Activated T-cell treated with anti-CD3 and anti-CD28 coated beads, Interleukin-2, amount 50 U/mL, for 4 hours (primary cell): ENCODE measurements at regions not wholly inside any gene's neighbourhood (a gene's known extent, or its start where the extent isn't known, plus 50 kb on each side); places are given as distances from the start of the nearest gene placed in this dataset.
"Not testable (repeated sequence)": the region's sequence is repeated elsewhere in the genome, so short reads cannot be mapped to it uniquely, and the experiment has no call there.

Experiments used
- ATAC-seq, 2 donors: fragments of 200-7000 bp; cut with Tn5 transposase; one replicate each; pipeline ENCODE4 v1.10.0; 2021
- DNase-seq: peaks from one replicate; pipeline ENCODE4 v3.0.0-alpha.2; 2020
- H3K27me3 Mint-ChIP-seq: one replicate; pipeline ENCODE4 v1.8.0; 2021; ENCODE audit warnings: low read depth, mixed read lengths
- H3K36me3 Mint-ChIP-seq: one replicate; pipeline ENCODE4 v1.8.0; 2022; ENCODE audit warnings: mixed read lengths; ENCODE audit not compliant: insufficient read depth
- H3K4me1 Mint-ChIP-seq: one replicate; pipeline ENCODE4 v1.8.0; 2021; ENCODE audit warnings: low read depth, mixed read lengths
- H3K4me3 Mint-ChIP-seq: one replicate; pipeline ENCODE4 v1.8.0; 2021; ENCODE audit warnings: mild to moderate bottlenecking, moderate library complexity, mixed read lengths
- H3K9me3 Mint-ChIP-seq: one replicate; pipeline ENCODE4 v1.8.0; 2021; ENCODE audit warnings: mixed read lengths

DNA sequence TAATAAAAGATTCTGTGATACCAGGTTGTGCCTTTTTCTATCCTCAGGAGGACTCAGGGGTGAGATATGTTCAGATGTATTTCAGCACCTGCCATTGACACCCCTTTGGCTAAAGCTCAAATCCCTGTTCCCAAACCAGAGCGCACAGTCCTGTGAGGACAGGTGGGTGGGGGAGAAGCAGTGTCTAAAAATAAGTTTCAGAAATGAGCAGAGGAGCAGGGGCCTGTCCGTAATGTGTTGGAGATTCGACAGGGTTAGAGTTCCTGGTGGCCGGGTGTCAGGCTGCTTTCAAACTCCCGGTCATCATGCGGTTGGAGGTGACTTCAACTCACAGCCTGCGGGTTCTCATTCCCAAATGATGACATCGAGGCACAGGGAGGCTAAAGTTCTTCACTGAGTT, 211.5 kb downstream of the KLF6 start:
- ATAC-seq: no peak
- Mint-ChIP-seq H3K4me1 (no peaks in the 10 kb centered on the region), H3K9me3 (no peaks in the 10 kb centered on the region), H3K4me3 (no peak overlapping the region), H3K36me3 (no peaks in the 10 kb centered on the region), H3K27me3 (peaks cover 6% of the 10 kb centered on the region)
- DNase-seq: no peak

- Mint-ChIP-seq H3K4me3 (no peak overlapping the region), H3K9me3 (no peaks in the 10 kb centered on the region)
- DNase-seq: no peak
Measured at GRCh38 chr10:3571310-3571825, 213.6 kb downstream of the KLF6 start.

DNA sequence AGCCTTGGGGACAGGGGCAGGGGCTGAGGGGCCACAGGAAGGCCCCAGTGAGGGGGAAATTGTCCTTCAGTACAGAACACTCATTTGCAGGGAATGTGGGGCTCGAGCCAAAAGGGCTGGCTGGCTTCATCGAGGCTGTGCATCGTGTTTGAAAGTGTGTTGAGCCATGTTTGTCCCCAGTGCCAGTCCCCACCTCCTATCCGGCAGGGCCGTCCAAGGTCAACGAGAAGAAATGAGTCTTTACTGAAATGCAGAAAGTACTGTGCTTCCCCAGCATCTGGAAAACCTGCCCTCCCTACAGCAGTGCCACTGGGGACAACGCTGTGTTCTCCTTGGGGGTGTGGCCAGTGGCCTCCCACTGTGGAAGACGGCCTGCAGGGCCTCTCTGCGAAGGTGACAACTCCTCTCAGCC, 214.1 kb downstream of the KLF6 start:
- Mint-ChIP-seq H3K27me3 (peaks cover 6% of the 10 kb centered on the region), H3K4me1 (peaks cover 10% of the 10 kb centered on the region), H3K9me3 (no peaks in the 10 kb centered on the region), H3K4me3 (no peak overlapping the region), H3K36me3 (no peaks in the 10 kb centered on the region)
- ATAC-seq: no peak
- DNase-seq: no peak

More at GRCh38 chr10:3571310-3571825, 213.6 kb downstream of the KLF6 start:
- Mint-ChIP-seq H3K27me3 (peaks cover 6% of the 10 kb centered on the region), H3K4me1 (peaks cover 10% of the 10 kb centered on the region), H3K36me3 (no peaks in the 10 kb centered on the region)
- no peak for ATAC-seq

GRCh38 chr10:3570131-3570729, 214.8 kb downstream of the KLF6 start:
- H3K4me3 Mint-ChIP-seq: no peak overlapping the region
- ATAC-seq (no peak), DNase-seq (no peak)
- H3K4me1 Mint-ChIP-seq: peaks cover 10% of the 10 kb centered on the region
- H3K9me3 Mint-ChIP-seq: no peaks in the 10 kb centered on the region
- H3K36me3 Mint-ChIP-seq: no peaks in the 10 kb centered on the region
- peaks cover 6% of the 10 kb centered on the region for H3K27me3 Mint-ChIP-seq

- DNase-seq (no peak), ATAC-seq (no peak)
- Mint-ChIP-seq H3K4me1 (peaks cover 13% of the 10 kb centered on the region), H3K9me3 (no peaks in the 10 kb centered on the region), H3K36me3 (no peaks in the 10 kb centered on the region), H3K4me3 (no peak overlapping the region), H3K27me3 (peaks cover 6% of the 10 kb centered on the region)
Measured at GRCh38 chr10:3568983-3569382, 216.0 kb downstream of the KLF6 start.

GRCh38 chr10:3568392-3568791, 216.6 kb downstream of the KLF6 start:
- ATAC-seq: no peak
- H3K4me3 Mint-ChIP-seq: no peak overlapping the region
- no peak for DNase-seq
- H3K9me3 Mint-ChIP-seq: no peaks in the 10 kb centered on the region
- peaks cover 17% of the 10 kb centered on the region for H3K4me1 Mint-ChIP-seq
- no peaks in the 10 kb centered on the region for H3K36me3 Mint-ChIP-seq
- H3K27me3 Mint-ChIP-seq: peaks cover 5% of the 10 kb centered on the region

- H3K4me3 Mint-ChIP-seq: no peak overlapping the region
- peaks cover 20% of the 10 kb centered on the region for H3K4me1 Mint-ChIP-seq
- H3K27me3 Mint-ChIP-seq: peaks cover 4% of the 10 kb centered on the region
- H3K36me3 Mint-ChIP-seq: no peaks in the 10 kb centered on the region
- ATAC-seq (no peak), DNase-seq (no peak)
- H3K9me3 Mint-ChIP-seq: no peaks in the 10 kb centered on the region
Measured at GRCh38 chr10:3567291-3567963, 217.6 kb downstream of the KLF6 start.

- Mint-ChIP-seq H3K4me3 (no peak overlapping the region), H3K27me3 (peaks cover 4% of the 10 kb centered on the region), H3K36me3 (no peaks in the 10 kb centered on the region), H3K9me3 (no peaks in the 10 kb centered on the region), H3K4me1 (peaks cover 20% of the 10 kb centered on the region)
- no peak for ATAC-seq
- no peak for DNase-seq
Measured at GRCh38 chr10:3566627-3567026, 218.4 kb downstream of the KLF6 start.

DNA sequence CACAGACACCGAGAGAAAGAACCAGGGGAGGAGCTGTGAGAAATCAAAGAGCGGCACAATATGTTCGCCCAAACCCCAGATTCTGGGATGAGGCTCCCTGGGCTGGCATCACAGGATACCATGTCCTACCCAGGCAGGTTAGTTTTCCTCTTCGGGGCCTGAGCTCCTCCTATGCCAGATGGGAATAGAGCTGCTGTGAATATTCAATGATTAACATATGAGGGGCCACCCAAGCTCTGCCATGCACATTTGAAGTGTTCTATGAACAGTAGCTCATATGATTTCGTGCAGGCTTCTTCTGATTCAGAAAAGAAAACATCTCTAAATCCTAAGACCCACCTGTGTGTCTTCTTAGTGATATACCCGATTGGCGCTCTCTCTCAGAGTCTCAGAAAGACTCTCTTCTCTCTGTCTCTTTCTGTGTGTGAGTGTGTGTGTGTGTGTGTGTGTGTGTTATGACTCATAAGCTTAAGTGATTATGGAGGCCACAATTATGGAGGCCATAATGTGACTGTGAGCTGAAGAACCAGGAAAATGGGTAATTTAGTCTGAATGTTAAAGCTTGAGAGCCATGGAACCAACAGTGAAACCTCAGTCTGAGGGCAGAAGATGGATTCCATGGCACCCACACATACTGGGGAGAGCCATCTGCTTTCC, 220.5 kb downstream of the KLF6 start:
- ATAC-seq: no peak
- Mint-ChIP-seq H3K4me3 (no peak overlapping the region), H3K27me3 (no peaks in the 10 kb centered on the region), H3K9me3 (no peaks in the 10 kb centered on the region), H3K36me3 (no peaks in the 10 kb centered on the region), H3K4me1 (peaks cover 20% of the 10 kb centered on the region)
- no peak for DNase-seq

DNA sequence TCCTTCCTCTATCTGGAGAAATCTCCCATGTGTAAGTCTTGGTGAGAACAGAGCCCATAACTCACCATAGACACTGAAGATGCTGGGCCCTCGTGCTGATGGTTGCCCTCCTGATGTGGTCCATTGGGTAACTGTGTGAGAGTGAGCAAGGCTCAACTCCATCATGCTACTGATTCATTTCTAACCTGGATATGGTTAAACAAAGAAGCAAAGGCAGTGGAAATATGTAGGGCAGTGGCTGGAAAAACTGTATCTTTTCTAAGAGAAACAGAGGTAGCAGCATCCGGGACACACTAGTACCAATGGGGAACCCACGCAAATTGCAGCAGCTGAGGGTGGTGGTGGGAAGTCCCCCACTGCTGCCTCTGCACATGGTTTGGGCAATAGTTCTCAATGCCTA, 221.7 kb downstream of the KLF6 start:
- no peaks in the 10 kb centered on the region for H3K36me3 Mint-ChIP-seq
- no peaks in the 10 kb centered on the region for H3K9me3 Mint-ChIP-seq
- H3K4me3 Mint-ChIP-seq: no peak overlapping the region
- ATAC-seq (peak; percentile 84), DNase-seq (no peak)
- peaks cover 2% of the 10 kb centered on the region for H3K27me3 Mint-ChIP-seq
- H3K4me1 Mint-ChIP-seq: peaks cover 20% of the 10 kb centered on the region

- H3K36me3 Mint-ChIP-seq, ATAC-seq, H3K4me1 Mint-ChIP-seq, H3K27me3 Mint-ChIP-seq, H3K4me3 Mint-ChIP-seq, H3K9me3 Mint-ChIP-seq, DNase-seq: not testable (repeated sequence)
Measured at GRCh38 chr10:3560628-3561027, 224.4 kb downstream of the KLF6 start.

DNA sequence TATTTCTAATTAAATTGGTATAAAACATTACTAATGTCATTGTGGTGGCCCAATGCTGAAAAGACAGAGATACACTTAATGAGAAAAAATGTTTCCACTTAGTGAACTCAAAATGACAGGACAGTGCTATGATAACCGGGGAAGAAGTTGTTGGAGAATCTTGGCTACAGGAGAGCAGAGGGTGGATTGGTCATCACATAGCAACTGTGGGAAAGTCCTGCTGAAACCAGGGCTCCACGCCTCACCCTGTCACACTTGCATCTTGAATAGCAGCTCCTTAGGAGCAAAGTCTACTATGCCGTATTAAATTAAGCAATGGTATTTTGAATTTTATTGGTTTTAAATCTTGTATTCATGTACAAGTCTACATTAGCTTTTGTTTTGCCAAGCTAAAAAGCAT, 225.5 kb downstream of the KLF6 start:
- H3K4me3 Mint-ChIP-seq: no peak overlapping the region
- peaks cover 14% of the 10 kb centered on the region for H3K4me1 Mint-ChIP-seq
- H3K9me3 Mint-ChIP-seq: no peaks in the 10 kb centered on the region
- H3K36me3 Mint-ChIP-seq: no peaks in the 10 kb centered on the region
- ATAC-seq: no peak
- peaks cover 2% of the 10 kb centered on the region for H3K27me3 Mint-ChIP-seq
- DNase-seq: no peak

GRCh38 chr10:3559011-3559410, 226.0 kb downstream of the KLF6 start:
- H3K4me3 Mint-ChIP-seq: no peak overlapping the region
- H3K36me3 Mint-ChIP-seq: no peaks in the 10 kb centered on the region
- DNase-seq (no peak), ATAC-seq (no peak)
- H3K27me3 Mint-ChIP-seq: peaks cover 2% of the 10 kb centered on the region
- H3K4me1 Mint-ChIP-seq: peaks cover 18% of the 10 kb centered on the region
- no peaks in the 10 kb centered on the region for H3K9me3 Mint-ChIP-seq

- H3K9me3 Mint-ChIP-seq, H3K4me3 Mint-ChIP-seq, H3K36me3 Mint-ChIP-seq, H3K27me3 Mint-ChIP-seq, DNase-seq, ATAC-seq: not testable (repeated sequence)
- peaks cover 12% of the 10 kb centered on the region for H3K4me1 Mint-ChIP-seq
Measured at GRCh38 chr10:3556191-3557017, 228.6 kb downstream of the KLF6 start.
